SW 1271 (cell line): ENCODE measurements at regions not wholly inside any gene's neighbourhood (a gene's known extent, or its start where the extent isn't known, plus 50 kb on each side); places are given as distances from the start of the nearest gene placed in this dataset.
A peak's percentile ranks its signal among the peaks of the same experiment; 100 is the strongest.

Experiments
- DNase-seq, 2 experiments: peaks; one replicate each; lab custom pipeline; 2025; lab: John Stamatoyannopoulos, UW

GRCh38 chr2:239905884-239906654 is 119.1 kb downstream of the NDUFA10 start:
- DNase-seq: no peak

GRCh38 chr2:239905306-239905705 is 119.8 kb downstream of the NDUFA10 start:
- no peak for DNase-seq

- DNase-seq: no peak
Observed at GRCh38 chr2:239904496-239904895, 120.6 kb downstream of the NDUFA10 start.

GRCh38 chr2:239903803-239904202 is 121.3 kb downstream of the NDUFA10 start:
- no peak for DNase-seq

GRCh38 chr2:239903210-239903609 is 121.9 kb downstream of the NDUFA10 start:
- DNase-seq: no peak

- DNase-seq: no peak
Observed at GRCh38 chr2:239902749-239903201, 122.4 kb downstream of the NDUFA10 start.

GRCh38 chr2:239898292-239898925 is 126.7 kb downstream of the NDUFA10 start:
- no peak for DNase-seq

- DNase-seq: no peak
Observed at GRCh38 chr2:239897596-239898235, 127.4 kb downstream of the NDUFA10 start.

GRCh38 chr2:239896075-239896474 is 129.1 kb downstream of the NDUFA10 start:
- DNase-seq: no peak

GRCh38 chr2:239895669-239896068 is 129.5 kb downstream of the NDUFA10 start:
- DNase-seq: no peak

- DNase-seq: no peak
Observed at GRCh38 chr2:239895116-239895515, 130.0 kb downstream of the NDUFA10 start.

GRCh38 chr2:239894276-239894675 is 130.9 kb downstream of the NDUFA10 start:
- no peak for DNase-seq

- no peak for DNase-seq
Observed at GRCh38 chr2:239893236-239893515, 132.0 kb downstream of the NDUFA10 start.

GRCh38 chr2:239892441-239893235 is 132.5 kb downstream of the NDUFA10 start:
- DNase-seq: no peak

GRCh38 chr2:239891698-239892097 is 133.4 kb downstream of the NDUFA10 start:
- no peak for DNase-seq

GRCh38 chr2:239890206-239890746 is 134.9 kb downstream of the NDUFA10 start:
- no peak for DNase-seq

- DNase-seq: no peak
Observed at GRCh38 chr2:239889641-239890121, 135.5 kb downstream of the NDUFA10 start.

GRCh38 chr2:239887604-239888003 is 137.5 kb downstream of the NDUFA10 start:
- DNase-seq: no peak

GRCh38 chr2:239886781-239887180 is 138.4 kb downstream of the NDUFA10 start:
- DNase-seq: no peak

GRCh38 chr2:239884875-239885274 is 140.3 kb downstream of the NDUFA10 start:
- peak in 1 of 2 experiments; percentile 28 for DNase-seq

- no peak for DNase-seq
Observed at GRCh38 chr2:239884051-239884405, 141.1 kb downstream of the NDUFA10 start.
